ENCODE measurements at regions not wholly inside any gene's neighbourhood (a gene's known extent, or its start where the extent isn't known, plus 50 kb on each side); places are given as distances from the start of the nearest gene placed in this dataset.

DNA sequence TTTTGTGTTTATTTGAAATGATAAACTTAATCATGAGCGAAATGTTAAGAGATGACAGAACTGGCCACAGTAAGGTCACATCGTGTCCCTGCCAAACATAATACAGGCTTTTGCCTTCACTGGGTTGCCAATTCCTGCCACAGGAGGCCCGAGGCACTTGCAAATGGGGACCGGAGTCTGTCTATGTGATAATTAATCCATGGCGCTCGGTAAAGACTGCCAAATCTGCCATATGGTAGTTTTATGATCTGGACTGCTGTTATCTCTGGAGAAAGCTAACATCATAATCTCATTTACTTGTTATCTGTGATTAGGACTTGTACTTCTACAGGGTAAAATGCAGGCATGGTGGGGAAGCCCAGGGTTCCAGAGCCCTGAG lies 170.5 kb upstream of the TSHZ2 start:
- no peak overlapping the region for H3K9ac ChIP-seq (ENCODE audit: low read depth, low read length, poor library complexity, severe bottlenecking)
- H3F3A ChIP-seq (ENCODE audit: low read depth), result no peaks in the 10 kb centered on the region
- H3K79me2 ChIP-seq (ENCODE audit: insufficient read depth, low read length), result no peaks in the 10 kb centered on the region
- H3K36me3 ChIP-seq (ENCODE audit: insufficient read depth, low read length), result no peaks in the 10 kb centered on the region
- no peaks in the 10 kb centered on the region for H3K9me2 ChIP-seq (replicated peaks; ENCODE audit: low read depth, low read length)
- no peaks in the 10 kb centered on the region for H4K20me1 ChIP-seq (ENCODE audit: insufficient read depth, low read length, poor library complexity, severe bottlenecking)
- no peaks in the 10 kb centered on the region for H3K4me1 ChIP-seq (ENCODE audit: insufficient read depth, low read length, poor library complexity, severe bottlenecking)
- no peak overlapping the region for H3K4me3 ChIP-seq (ENCODE audit: low read length, poor library complexity, severe bottlenecking)
- TF ChIP-seq CTCF (conservative IDR thresholded peaks at IDR 0.05; ENCODE audit: low read length) (no peak), EZH2phosphoT487 (IDR thresholded peaks at IDR 0.05; ENCODE audit: borderline replicate concordance) (no peak)
- no peaks in the 10 kb centered on the region for H3K9me3 ChIP-seq (ENCODE audit: insufficient read depth, low read depth, low read length)
- H3K4me2 ChIP-seq (ENCODE audit: low read depth, low read length, poor library complexity, severe bottlenecking), result no peak overlapping the region
- no peaks in the 10 kb centered on the region for H3K27me3 ChIP-seq (ENCODE audit: insufficient read depth, low read length, poor library complexity, severe bottlenecking)
- no peak overlapping the region for H2AFZ ChIP-seq (ENCODE audit: low read length)

GRCh38 chr20:52800734-52801627 lies 171.2 kb upstream of the TSHZ2 start:
- no peak for TF ChIP-seq EZH2phosphoT487 (IDR thresholded peaks at IDR 0.05; ENCODE audit: borderline replicate concordance)
- TF ChIP-seq CTCF (conservative IDR thresholded peaks at IDR 0.05; ENCODE audit: low read length), result no peak
- no peaks in the 10 kb centered on the region for H3K9me3 ChIP-seq (ENCODE audit: insufficient read depth, low read depth, low read length)
- no peaks in the 10 kb centered on the region for H3K27me3 ChIP-seq (ENCODE audit: insufficient read depth, low read length, poor library complexity, severe bottlenecking)
- no peaks in the 10 kb centered on the region for H3K4me1 ChIP-seq (ENCODE audit: insufficient read depth, low read length, poor library complexity, severe bottlenecking)
- H3K4me3 ChIP-seq (ENCODE audit: low read length, poor library complexity, severe bottlenecking), result no peak overlapping the region
- H3K4me2 ChIP-seq (ENCODE audit: low read depth, low read length, poor library complexity, severe bottlenecking), result no peak overlapping the region
- no peaks in the 10 kb centered on the region for H4K20me1 ChIP-seq (ENCODE audit: insufficient read depth, low read length, poor library complexity, severe bottlenecking)
- no peaks in the 10 kb centered on the region for H3K9me2 ChIP-seq (replicated peaks; ENCODE audit: low read depth, low read length)
- H3K9ac ChIP-seq (ENCODE audit: low read depth, low read length, poor library complexity, severe bottlenecking), result no peak overlapping the region
- no peak overlapping the region for H2AFZ ChIP-seq (ENCODE audit: low read length)
- no peaks in the 10 kb centered on the region for H3F3A ChIP-seq (ENCODE audit: low read depth)
- no peaks in the 10 kb centered on the region for H3K79me2 ChIP-seq (ENCODE audit: insufficient read depth, low read length)
- no peaks in the 10 kb centered on the region for H3K36me3 ChIP-seq (ENCODE audit: insufficient read depth, low read length)

DNA sequence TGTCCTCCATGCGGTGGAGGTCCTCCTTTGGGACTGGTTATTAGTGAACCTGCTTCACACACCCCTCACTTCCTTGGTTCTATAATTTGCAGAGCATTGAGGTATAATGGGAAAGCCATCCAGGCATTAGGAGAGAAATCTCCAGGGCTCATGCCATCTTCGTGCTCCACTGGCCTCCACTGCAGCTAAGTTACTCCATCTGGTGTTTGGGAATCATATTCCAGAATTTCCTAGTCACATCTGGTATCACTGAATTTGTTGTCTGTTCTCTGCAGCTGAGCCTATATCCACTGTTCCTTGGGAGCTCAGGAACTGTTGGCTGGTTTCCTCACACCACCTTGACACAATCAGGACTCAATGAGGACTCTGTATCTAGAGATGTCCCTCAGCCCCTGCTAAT lies 173.0 kb upstream of the TSHZ2 start:
- H3K9me2 ChIP-seq (replicated peaks; ENCODE audit: low read depth, low read length), result no peaks in the 10 kb centered on the region
- no peaks in the 10 kb centered on the region for H3K36me3 ChIP-seq (ENCODE audit: insufficient read depth, low read length)
- H3F3A ChIP-seq (ENCODE audit: low read depth), result no peaks in the 10 kb centered on the region
- no peak for TF ChIP-seq EZH2phosphoT487 (IDR thresholded peaks at IDR 0.05; ENCODE audit: borderline replicate concordance)
- no peak for TF ChIP-seq CTCF (conservative IDR thresholded peaks at IDR 0.05; ENCODE audit: low read length)
- H3K4me2 ChIP-seq (ENCODE audit: low read depth, low read length, poor library complexity, severe bottlenecking), result no peak overlapping the region
- H3K79me2 ChIP-seq (ENCODE audit: insufficient read depth, low read length), result no peaks in the 10 kb centered on the region
- no peak overlapping the region for H3K4me3 ChIP-seq (ENCODE audit: low read length, poor library complexity, severe bottlenecking)
- H4K20me1 ChIP-seq (ENCODE audit: insufficient read depth, low read length, poor library complexity, severe bottlenecking), result no peaks in the 10 kb centered on the region
- H3K27me3 ChIP-seq (ENCODE audit: insufficient read depth, low read length, poor library complexity, severe bottlenecking), result no peaks in the 10 kb centered on the region
- no peak overlapping the region for H2AFZ ChIP-seq (ENCODE audit: low read length)
- H3K4me1 ChIP-seq (ENCODE audit: insufficient read depth, low read length, poor library complexity, severe bottlenecking), result no peaks in the 10 kb centered on the region
- no peak overlapping the region for H3K9ac ChIP-seq (ENCODE audit: low read depth, low read length, poor library complexity, severe bottlenecking)
- H3K9me3 ChIP-seq (ENCODE audit: insufficient read depth, low read depth, low read length), result no peaks in the 10 kb centered on the region
